Hepatic stellate cell (primary cell): ENCODE measurements at regions not wholly inside any gene's neighbourhood (a gene's known extent, or its start where the extent isn't known, plus 50 kb on each side); places are given as distances from the start of the nearest gene placed in this dataset.
"Not testable (repeated sequence)": the region's sequence is repeated elsewhere in the genome, so short reads cannot be mapped to it uniquely, and the experiment has no call there.

Experiments
- DNase-seq: peaks from one replicate; pipeline ENCODE4 v3.0.0; 2011; ENCODE audit warnings: low spot score

- not testable (repeated sequence) for DNase-seq
These were observed 296.6 kb upstream of the NBPF12 start for GRCh38 chr1:146641534-146641933.

- DNase-seq: not testable (repeated sequence)
These were observed 297.5 kb upstream of the NBPF12 start for GRCh38 chr1:146640671-146641070.

GRCh38 chr1:146630302-146630701 lies 307.8 kb upstream of the NBPF12 start:
- not testable (repeated sequence) for DNase-seq

GRCh38 chr1:146618582-146618981 lies 319.5 kb upstream of the NBPF12 start:
- DNase-seq: not testable (repeated sequence)

GRCh38 chr1:146604681-146605080 lies 333.4 kb upstream of the NBPF12 start:
- DNase-seq: not testable (repeated sequence)

GRCh38 chr1:146600720-146601307 lies 337.3 kb upstream of the NBPF12 start:
- not testable (repeated sequence) for DNase-seq

GRCh38 chr1:146599906-146600305 lies 338.2 kb upstream of the NBPF12 start:
- not testable (repeated sequence) for DNase-seq

- DNase-seq: not testable (repeated sequence)
These were observed 352.4 kb upstream of the NOTCH2NLA start for GRCh38 chr1:146581229-146581628.

- DNase-seq: not testable (repeated sequence)
These were observed 338.7 kb upstream of the NOTCH2NLA start for GRCh38 chr1:146567541-146567940.

- DNase-seq: not testable (repeated sequence)
These were observed 329.2 kb upstream of the NOTCH2NLA start for GRCh38 chr1:146558032-146558431.

- DNase-seq: not testable (repeated sequence)
These were observed 327.6 kb upstream of the NOTCH2NLA start for GRCh38 chr1:146556405-146556804.

- DNase-seq: not testable (repeated sequence)
These were observed 323.6 kb upstream of the NOTCH2NLA start for GRCh38 chr1:146552414-146552813.

- DNase-seq: not testable (repeated sequence)
These were observed 319.9 kb upstream of the NOTCH2NLA start for GRCh38 chr1:146548684-146549083.

GRCh38 chr1:146546189-146546588 lies 317.4 kb upstream of the NOTCH2NLA start:
- not testable (repeated sequence) for DNase-seq

- not testable (repeated sequence) for DNase-seq
These were observed 309.1 kb upstream of the NOTCH2NLA start for GRCh38 chr1:146537775-146538373.

- not testable (repeated sequence) for DNase-seq
These were observed 307.2 kb upstream of the NOTCH2NLA start for GRCh38 chr1:146536028-146536427.

GRCh38 chr1:146535575-146535974 lies 306.8 kb upstream of the NOTCH2NLA start:
- DNase-seq: not testable (repeated sequence)

GRCh38 chr1:146530958-146531357 lies 302.1 kb upstream of the NOTCH2NLA start:
- not testable (repeated sequence) for DNase-seq

- not testable (repeated sequence) for DNase-seq
These were observed 294.0 kb upstream of the NOTCH2NLA start for GRCh38 chr1:146522812-146523211.

GRCh38 chr1:146522345-146522744 lies 293.5 kb upstream of the NOTCH2NLA start:
- not testable (repeated sequence) for DNase-seq

GRCh38 chr1:146521804-146522203 lies 293.0 kb upstream of the NOTCH2NLA start:
- DNase-seq: not testable (repeated sequence)

GRCh38 chr1:146513754-146514153 lies 284.9 kb upstream of the NOTCH2NLA start:
- DNase-seq: not testable (repeated sequence)

GRCh38 chr1:146511047-146511777 lies 282.4 kb upstream of the NOTCH2NLA start:
- not testable (repeated sequence) for DNase-seq
